Spleen (tissue), 11 donors: ENCODE measurements at regions not wholly inside any gene's neighbourhood (a gene's known extent, or its start where the extent isn't known, plus 50 kb on each side); places are given as distances from the start of the nearest gene placed in this dataset.

Source experiments
- DNase-seq: peaks from one replicate; pipeline ENCODE4 v3.0.0-alpha.2; 2020
- H3K27ac ChIP-seq, 8 donors: fragments of 200-600 bp; sonication (generic) in 7 of 8; 1 replicate in 4 of 8; 2 replicates in 4 of 8; pipeline versions ENCODE4 v1.5.0 to v1.8.0; 2016 to 2021; ENCODE audit warnings: inconsistent platforms in 4 of 8, mild to moderate bottlenecking in 4 of 8, moderate library complexity in 1 of 8
- H3K27me3 ChIP-seq, 7 donors: fragments of 200-600 bp; sonication (generic) in 6 of 7; replicated peaks in 1 of 7; 1 replicate in 4 of 7; 2 replicates in 3 of 7; pipeline versions ENCODE4 v1.5.0 to v1.8.0; 2016 to 2021; ENCODE audit warnings: inconsistent platforms in 3 of 7, mild to moderate bottlenecking in 1 of 7
- H3K36me3 ChIP-seq, 6 donors: fragments of 200-600 bp; sonication (generic) in 5 of 6; 1 replicate in 4 of 6; 2 replicates in 2 of 6; pipeline versions ENCODE4 v1.5.0 to v1.8.0; 2016 to 2021; ENCODE audit warnings: inconsistent platforms in 2 of 6
- H3K4me1 ChIP-seq, 6 donors: fragments of 200-600 bp; sonication (generic) in 5 of 6; 1 replicate in 3 of 6; 2 replicates in 3 of 6; pipeline versions ENCODE4 v1.5.0 to v1.8.0; 2016 to 2021; ENCODE audit warnings: inconsistent platforms in 3 of 6
- H3K4me3 ChIP-seq, 8 donors: fragments of 200-600 bp; sonication (generic) in 7 of 8; 1 replicate in 4 of 8; 2 replicates in 4 of 8; pipeline versions ENCODE4 v1.5.0 to v1.8.0; 2016 to 2021; ENCODE audit warnings: inconsistent platforms in 4 of 8, mild to moderate bottlenecking in 4 of 8, moderate library complexity in 2 of 8
- H3K9me3 ChIP-seq, 8 donors: fragments of 200-600 bp; sonication (generic) in 7 of 8; 1 replicate in 4 of 8; 2 replicates in 4 of 8; pipeline versions ENCODE4 v1.5.0 to v1.8.0; 2016 to 2021; ENCODE audit warnings: inconsistent platforms in 4 of 8
- CTCF ChIP-seq, 11 experiments: fragments of 200-600 bp in 7 of 11; fragments of 450-650 bp in 4 of 11; sonication (generic) in 4 of 11; IDR thresholded peaks in 8 of 11; conservative IDR thresholded peaks in 3 of 11; 1 replicate in 7 of 11; 2 replicates in 4 of 11; pipeline versions ENCODE4 v1.4.0 to v1.8.0; 2016 to 2021; ENCODE audit warnings: antibody characterized with exemption in 11 of 11, inconsistent platforms in 4 of 11, mild to moderate bottlenecking in 1 of 11
- POLR2A ChIP-seq, 3 donors: fragments of 450-650 bp; IDR thresholded peaks; one replicate each; pipeline ENCODE4 v1.5.1; 2017; ENCODE audit warnings: antibody characterized with exemption in 3 of 3, mild to moderate bottlenecking in 1 of 3
- POLR2AphosphoS5 ChIP-seq, 3 donors: sonication (generic); formaldehyde crosslinking; IDR thresholded peaks; one replicate each; pipeline ENCODE4 v1.5.1; 2017; ENCODE audit warnings: antibody characterized with exemption in 3 of 3
- WGBS, 5 donors: extraction: QIAGEN DNeasy Blood & Tissue Kit in 3 of 5; methylation state at CpG; one replicate each; pipeline versions ENCODE4 v1.1.5 to v1.1.7; 2013 to 2018; 5-methylcytosine and 5-hydroxymethylcytosine counted together
- intact Hi-C: fragments of 100-400 bp; cut with DNase I; formaldehyde crosslinking; loops from one replicate; pipeline ENCODE4 v1.15.0; 2023; ENCODE audit warnings: low total_unique reads
- donor health status: healthy with polysubstance abuse.
- donor health status: DM: no; HTN: no; CAD: no; lungs with moderate emphysema.
- donor health status: DM: no; HTN: no; CAD: no.
- donor health status: Bipolar disorder and iron deficiency.
- donor health status: healthy.
- donor health status: DM: no; HTN: no; CAD: no.
- donor health status: DM: yes; HTN: yes; CAD: no.

- H3K4me1 ChIP-seq: peaks cover 19 to 68% (median 51%) of the 10 kb centered on the region in 6 donors
- no peak for TF ChIP-seq CTCF (IDR thresholded peaks at IDR 0.05 in 8 of 11, conservative IDR thresholded peaks at IDR 0.05 in 3 of 11)
- no peak for TF ChIP-seq POLR2A (IDR thresholded peaks at IDR 0.05)
- TF ChIP-seq POLR2AphosphoS5 (IDR thresholded peaks at IDR 0.05): no peak
- no peak for DNase-seq
- intact Hi-C loops: no loop called here
- no peaks in the 10 kb centered on the region for H3K36me3 ChIP-seq
- no peaks in the 10 kb centered on the region for H3K9me3 ChIP-seq
- H3K27ac ChIP-seq: peak overlapping the region in 2 of 8 donors; percentile 7 to 74
- H3K27me3 ChIP-seq: no peaks in the 10 kb centered on the region
- 82 to 95% (median 88%) methylated on average over 1 of the region's 1 CpG for WGBS, 5 donors
- no peak overlapping the region for H3K4me3 ChIP-seq
Measured at GRCh38 chr12:92558215-92558773, 144.5 kb upstream of the PLEKHG7 start.

- no peaks in the 10 kb centered on the region for H3K27me3 ChIP-seq
- H3K4me1 ChIP-seq: peaks cover 19 to 73% (median 53%) of the 10 kb centered on the region in 6 donors
- intact Hi-C loops: no loop called here
- H3K27ac ChIP-seq: peak overlapping the region in 4 of 8 donors; percentile 66 to 74 (median 68)
- no peak for TF ChIP-seq CTCF (IDR thresholded peaks at IDR 0.05 in 8 of 11, conservative IDR thresholded peaks at IDR 0.05 in 3 of 11)
- no peak for TF ChIP-seq POLR2A (IDR thresholded peaks at IDR 0.05)
- TF ChIP-seq POLR2AphosphoS5 (IDR thresholded peaks at IDR 0.05): no peak
- no peaks in the 10 kb centered on the region for H3K9me3 ChIP-seq
- 84 to 97% (median 93%) methylated on average over 2 of the region's 2 CpGs for WGBS, 5 donors
- no peaks in the 10 kb centered on the region for H3K36me3 ChIP-seq
- no peak for DNase-seq
- H3K4me3 ChIP-seq: no peak overlapping the region
Measured at GRCh38 chr12:92557422-92557724, 145.4 kb upstream of the PLEKHG7 start.

- no peak for TF ChIP-seq CTCF (IDR thresholded peaks at IDR 0.05 in 8 of 11, conservative IDR thresholded peaks at IDR 0.05 in 3 of 11)
- TF ChIP-seq POLR2AphosphoS5 (IDR thresholded peaks at IDR 0.05): no peak
- no peak for TF ChIP-seq POLR2A (IDR thresholded peaks at IDR 0.05)
- Histone ChIP-seq H3K36me3 (no peaks in the 10 kb centered on the region), H3K4me1 (peaks cover 19 to 73% (median 50%) of the 10 kb centered on the region in 6 donors), H3K4me3 (peak overlapping the region in 1 of 8 donors; percentile 30), H3K27me3 (no peaks in the 10 kb centered on the region), H3K27ac (peak overlapping the region in 7 of 8 donors; percentile 28 to 74 (median 66)), H3K9me3 (no peaks in the 10 kb centered on the region)
- no peak for DNase-seq
- intact Hi-C loops: no loop called here
- 78 to 86% (median 85%) methylated on average over 9 of the region's 9 CpGs for WGBS, 5 donors
Measured at GRCh38 chr12:92556637-92557421, 146.0 kb upstream of the PLEKHG7 start.

GRCh38 chr12:92556141-92556540, 146.6 kb upstream of the PLEKHG7 start:
- intact Hi-C loops: no loop called here
- Histone ChIP-seq H3K4me1 (peaks cover 19 to 72% (median 46%) of the 10 kb centered on the region in 6 donors), H3K36me3 (no peaks in the 10 kb centered on the region), H3K27me3 (no peaks in the 10 kb centered on the region), H3K27ac (peak overlapping the region; percentile 28 to 74 (median 62)), H3K4me3 (peak overlapping the region in 1 of 8 donors; percentile 30), H3K9me3 (no peaks in the 10 kb centered on the region)
- 42 to 57% (median 45%) methylated on average over 1 of the region's 1 CpG for WGBS, 5 donors
- TF ChIP-seq CTCF (IDR thresholded peaks at IDR 0.05 in 8 of 11, conservative IDR thresholded peaks at IDR 0.05 in 3 of 11): no peak
- TF ChIP-seq POLR2AphosphoS5 (IDR thresholded peaks at IDR 0.05): no peak
- TF ChIP-seq POLR2A (IDR thresholded peaks at IDR 0.05): no peak
- DNase-seq: no peak
